Osteoblast (primary cell): ENCODE measurements at regions not wholly inside any gene's neighbourhood (a gene's known extent, or its start where the extent isn't known, plus 50 kb on each side); places are given as distances from the start of the nearest gene placed in this dataset.

Experiments
- DNase-seq: peaks from one replicate; pipeline ENCODE4 v3.0.0; 2011; ENCODE audit warnings: low spot score, mixed read lengths; ENCODE audit not compliant: insufficient read length; ENCODE audit errors: missing footprints
- H2AFZ ChIP-seq: 2 replicates; pipeline ENCODE4 v1.6.0; 2011; ENCODE audit warnings: mild to moderate bottlenecking, low read length
- H3K27ac ChIP-seq: 2 replicates; pipeline ENCODE4 v1.5.1; 2011; ENCODE audit warnings: mild to moderate bottlenecking, low read depth, low read length, moderate library complexity
- H3K27me3 ChIP-seq: 2 replicates; pipeline ENCODE4 v1.6.0; 2012; ENCODE audit warnings: mild to moderate bottlenecking, control low read depth, inconsistent platforms, low read length, moderate library complexity; ENCODE audit not compliant: insufficient read depth
- H3K36me3 ChIP-seq: 2 replicates; pipeline ENCODE4 v1.5.1; 2011; ENCODE audit warnings: mild to moderate bottlenecking, low read length, control low read depth, moderate library complexity; ENCODE audit not compliant: insufficient read depth
- H3K4me1 ChIP-seq: 2 replicates; pipeline ENCODE4 v1.5.1; 2011; ENCODE audit warnings: mild to moderate bottlenecking, low read length, control low read depth, moderate library complexity; ENCODE audit not compliant: insufficient read depth
- H3K4me2 ChIP-seq: 2 replicates; pipeline ENCODE4 v1.6.0; 2011; ENCODE audit warnings: mild to moderate bottlenecking, low read length; ENCODE audit not compliant: insufficient read depth
- H3K4me3 ChIP-seq: fragments of 200-600 bp; sonication (generic); 3 replicates; pipeline ENCODE4 v1.5.1; 2012; ENCODE audit warnings: mild to moderate bottlenecking, low read length, inconsistent platforms; ENCODE audit not compliant: insufficient read depth
- H3K79me2 ChIP-seq: 2 replicates; pipeline ENCODE4 v1.6.0; 2012; ENCODE audit warnings: mild to moderate bottlenecking, low read length, control low read depth, inconsistent platforms; ENCODE audit not compliant: insufficient read depth
- H3K9me3 ChIP-seq: 2 replicates; pipeline ENCODE4 v1.5.1; 2011; ENCODE audit warnings: low read depth, low read length, control low read depth
- H4K20me1 ChIP-seq: 2 replicates; pipeline ENCODE4 v1.6.0; 2012; ENCODE audit warnings: mild to moderate bottlenecking, low read length, control low read depth; ENCODE audit not compliant: insufficient read depth
- CTCF ChIP-seq: IDR thresholded peaks from 2 replicates; pipeline ENCODE4 v1.5.1; 2011; ENCODE audit warnings: mild to moderate bottlenecking, low read depth, low read length, moderate library complexity; ENCODE audit errors: extremely low read depth

- Histone ChIP-seq H3K27me3 (no peaks in the 10 kb centered on the region), H3K4me1 (no peaks in the 10 kb centered on the region), H3K79me2 (no peaks in the 10 kb centered on the region), H2AFZ (no peak overlapping the region), H3K4me2 (no peak overlapping the region), H3K36me3 (no peaks in the 10 kb centered on the region), H3K27ac (no peak overlapping the region), H4K20me1 (no peaks in the 10 kb centered on the region), H3K9me3 (peaks cover 3% of the 10 kb centered on the region), H3K4me3 (no peak overlapping the region)
- no peak for DNase-seq
- TF ChIP-seq CTCF: no peak
These were observed 239.2 kb upstream of the LARGE1 start for GRCh38 chr22:34159491-34159890.

- Histone ChIP-seq H3K79me2 (no peaks in the 10 kb centered on the region), H3K27ac (no peak overlapping the region), H3K4me2 (no peak overlapping the region), H3K27me3 (no peaks in the 10 kb centered on the region), H3K36me3 (no peaks in the 10 kb centered on the region), H4K20me1 (no peaks in the 10 kb centered on the region), H3K4me1 (no peaks in the 10 kb centered on the region), H2AFZ (no peak overlapping the region), H3K9me3 (peaks cover 3% of the 10 kb centered on the region), H3K4me3 (no peak overlapping the region)
- DNase-seq: no peak
- no peak for TF ChIP-seq CTCF
These were observed 240.0 kb upstream of the LARGE1 start for GRCh38 chr22:34160141-34160783.

- no peak for TF ChIP-seq CTCF
- H3K4me2 ChIP-seq: no peak overlapping the region
- H3K27me3 ChIP-seq: no peaks in the 10 kb centered on the region
- no peaks in the 10 kb centered on the region for H3K4me1 ChIP-seq
- H3K36me3 ChIP-seq: no peaks in the 10 kb centered on the region
- H3K9me3 ChIP-seq: peaks cover 3% of the 10 kb centered on the region
- H2AFZ ChIP-seq: no peak overlapping the region
- no peak for DNase-seq
- no peak overlapping the region for H3K27ac ChIP-seq
- H3K79me2 ChIP-seq: no peaks in the 10 kb centered on the region
- H4K20me1 ChIP-seq: no peaks in the 10 kb centered on the region
- H3K4me3 ChIP-seq: no peak overlapping the region
These were observed 241.3 kb upstream of the LARGE1 start for GRCh38 chr22:34161431-34162123.

GRCh38 chr22:34198976-34199375, 278.7 kb upstream of the LARGE1 start:
- Histone ChIP-seq H3K79me2 (no peaks in the 10 kb centered on the region), H3K4me1 (no peaks in the 10 kb centered on the region), H2AFZ (no peak overlapping the region), H3K27me3 (no peaks in the 10 kb centered on the region), H3K27ac (no peak overlapping the region), H4K20me1 (no peaks in the 10 kb centered on the region), H3K36me3 (no peaks in the 10 kb centered on the region), H3K9me3 (peaks cover 2% of the 10 kb centered on the region), H3K4me3 (no peak overlapping the region), H3K4me2 (no peak overlapping the region)
- no peak for TF ChIP-seq CTCF
- no peak for DNase-seq
